ENCODE measurements at regions not wholly inside any gene's neighbourhood (a gene's known extent, or its start where the extent isn't known, plus 50 kb on each side); places are given as distances from the start of the nearest gene placed in this dataset.
A peak's percentile ranks its signal among the peaks of the same experiment; 100 is the strongest.

GRCh38 chr13:44693156-44693764 is 117.1 kb upstream of the TSC22D1 start:
- Mint-ChIP-seq H3K27me3 (ENCODE audit: low read depth, unreplicated experiment) (peaks cover 9% of the 10 kb centered on the region), H3K36me3 (ENCODE audit: low read depth, unreplicated experiment) (no peaks in the 10 kb centered on the region), H3K9me3 (ENCODE audit: unreplicated experiment) (no peaks in the 10 kb centered on the region), H3K27ac (ENCODE audit: unreplicated experiment) (no peak overlapping the region), H3K4me3 (ENCODE audit: unreplicated experiment) (no peak overlapping the region), H3K4me1 (ENCODE audit: low read depth, unreplicated experiment) (peaks cover 5% of the 10 kb centered on the region)
- H3K4me1 ChIP-seq (ENCODE audit: insufficient read depth, low read length): no peaks in the 10 kb centered on the region
- H3K4me2 ChIP-seq (ENCODE audit: low read length): no peak overlapping the region
- H3K9ac ChIP-seq (ENCODE audit: low read length): no peak overlapping the region
- DNase-seq (ENCODE audit: low read depth) (no peak), FAIRE-seq (no peak)
- H3K4me3 ChIP-seq (ENCODE audit: insufficient read depth, low read depth, low read length): no peak overlapping the region
- no peaks in the 10 kb centered on the region for H3K27me3 ChIP-seq (ENCODE audit: insufficient read depth, low read length)
- H3K9me3 ChIP-seq (ENCODE audit: insufficient read depth, low read depth, low read length): no peaks in the 10 kb centered on the region
- H3K79me2 ChIP-seq (ENCODE audit: insufficient read depth, low read length): no peaks in the 10 kb centered on the region
- H2AFZ ChIP-seq (ENCODE audit: low read depth, low read length): no peak overlapping the region
- no peaks in the 10 kb centered on the region for H3K36me3 ChIP-seq (ENCODE audit: insufficient read depth, low read length)
- H4K20me1 ChIP-seq (ENCODE audit: insufficient read depth, low read length): no peaks in the 10 kb centered on the region
- no peak for TF ChIP-seq EZH2 (IDR thresholded peaks at IDR 0.05; ENCODE audit: insufficient read depth, low read length)
- no peak for TF ChIP-seq CTCF (IDR thresholded peaks at IDR 0.05; ENCODE audit: insufficient read depth, low read depth, low read length)
- H3K27ac ChIP-seq (ENCODE audit: low read depth, low read length): no peak overlapping the region

- no peak overlapping the region for H3K4me3 ChIP-seq (ENCODE audit: insufficient read depth, low read depth, low read length)
- no peaks in the 10 kb centered on the region for H3K27me3 ChIP-seq (ENCODE audit: insufficient read depth, low read length)
- no peak overlapping the region for H2AFZ ChIP-seq (ENCODE audit: low read depth, low read length)
- no peak overlapping the region for H3K4me2 ChIP-seq (ENCODE audit: low read length)
- no peaks in the 10 kb centered on the region for H4K20me1 ChIP-seq (ENCODE audit: insufficient read depth, low read length)
- Mint-ChIP-seq H3K4me3 (ENCODE audit: unreplicated experiment) (no peak overlapping the region), H3K4me1 (ENCODE audit: low read depth, unreplicated experiment) (peaks cover 5% of the 10 kb centered on the region), H3K27ac (ENCODE audit: unreplicated experiment) (no peak overlapping the region), H3K27me3 (ENCODE audit: low read depth, unreplicated experiment) (peaks cover 9% of the 10 kb centered on the region), H3K9me3 (ENCODE audit: unreplicated experiment) (no peaks in the 10 kb centered on the region), H3K36me3 (ENCODE audit: low read depth, unreplicated experiment) (no peaks in the 10 kb centered on the region)
- DNase-seq (ENCODE audit: low read depth): peak; percentile 25
- H3K27ac ChIP-seq (ENCODE audit: low read depth, low read length): no peak overlapping the region
- H3K36me3 ChIP-seq (ENCODE audit: insufficient read depth, low read length): no peaks in the 10 kb centered on the region
- TF ChIP-seq CTCF (IDR thresholded peaks at IDR 0.05; ENCODE audit: insufficient read depth, low read depth, low read length): no peak
- TF ChIP-seq EZH2 (IDR thresholded peaks at IDR 0.05; ENCODE audit: insufficient read depth, low read length): no peak
- no peak overlapping the region for H3K9ac ChIP-seq (ENCODE audit: low read length)
- H3K9me3 ChIP-seq (ENCODE audit: insufficient read depth, low read depth, low read length): no peaks in the 10 kb centered on the region
- H3K4me1 ChIP-seq (ENCODE audit: insufficient read depth, low read length): no peaks in the 10 kb centered on the region
- FAIRE-seq: no peak
- no peaks in the 10 kb centered on the region for H3K79me2 ChIP-seq (ENCODE audit: insufficient read depth, low read length)
Observed at GRCh38 chr13:44692173-44692713, 116.1 kb upstream of the TSC22D1 start.

GRCh38 chr13:44690376-44690775 is 114.2 kb upstream of the TSC22D1 start:
- no peaks in the 10 kb centered on the region for H3K36me3 ChIP-seq (ENCODE audit: insufficient read depth, low read length)
- FAIRE-seq (no peak), DNase-seq (ENCODE audit: low read depth) (no peak)
- no peaks in the 10 kb centered on the region for H3K9me3 ChIP-seq (ENCODE audit: insufficient read depth, low read depth, low read length)
- H3K27me3 ChIP-seq (ENCODE audit: insufficient read depth, low read length): no peaks in the 10 kb centered on the region
- Mint-ChIP-seq H3K9me3 (ENCODE audit: unreplicated experiment) (peaks cover 11% of the 10 kb centered on the region), H3K27me3 (ENCODE audit: low read depth, unreplicated experiment) (peaks cover 2% of the 10 kb centered on the region), H3K27ac (ENCODE audit: unreplicated experiment) (no peak overlapping the region), H3K4me3 (ENCODE audit: unreplicated experiment) (no peak overlapping the region), H3K4me1 (ENCODE audit: low read depth, unreplicated experiment) (peaks cover 9% of the 10 kb centered on the region), H3K36me3 (ENCODE audit: low read depth, unreplicated experiment) (no peaks in the 10 kb centered on the region)
- no peaks in the 10 kb centered on the region for H3K4me1 ChIP-seq (ENCODE audit: insufficient read depth, low read length)
- H3K4me3 ChIP-seq (ENCODE audit: insufficient read depth, low read depth, low read length): no peak overlapping the region
- no peaks in the 10 kb centered on the region for H4K20me1 ChIP-seq (ENCODE audit: insufficient read depth, low read length)
- H2AFZ ChIP-seq (ENCODE audit: low read depth, low read length): no peak overlapping the region
- no peaks in the 10 kb centered on the region for H3K79me2 ChIP-seq (ENCODE audit: insufficient read depth, low read length)
- H3K4me2 ChIP-seq (ENCODE audit: low read length): no peak overlapping the region
- TF ChIP-seq CTCF (IDR thresholded peaks at IDR 0.05; ENCODE audit: insufficient read depth, low read depth, low read length) (no peak), EZH2 (IDR thresholded peaks at IDR 0.05; ENCODE audit: insufficient read depth, low read length) (no peak)
- no peak overlapping the region for H3K27ac ChIP-seq (ENCODE audit: low read depth, low read length)
- no peak overlapping the region for H3K9ac ChIP-seq (ENCODE audit: low read length)
